Kidney epithelial cell (primary cell): ENCODE measurements at regions not wholly inside any gene's neighbourhood (a gene's known extent, or its start where the extent isn't known, plus 50 kb on each side); places are given as distances from the start of the nearest gene placed in this dataset.

Experiments used
- DNase-seq: peaks from one replicate; pipeline ENCODE4 v3.0.0-alpha.2; 2010; ENCODE audit warnings: low read depth
- H3K27me3 ChIP-seq: 2 replicates; pipeline ENCODE4 v1.6.0; 2011; ENCODE audit warnings: low read length; ENCODE audit not compliant: control insufficient read depth, insufficient read depth
- H3K36me3 ChIP-seq: 2 replicates; pipeline ENCODE4 v1.5.1; 2011; ENCODE audit warnings: low read length; ENCODE audit not compliant: control insufficient read depth, insufficient read depth
- H3K4me3 ChIP-seq: 2 replicates; pipeline ENCODE4 v1.5.1; 2011; ENCODE audit warnings: low read depth, mild to moderate bottlenecking, control low read depth, low read length
- CTCF ChIP-seq: IDR thresholded peaks from 2 replicates; pipeline ENCODE4 v1.5.1; 2011; ENCODE audit warnings: mild to moderate bottlenecking, moderate library complexity, low read length, control low read depth, inconsistent platforms; ENCODE audit not compliant: insufficient read depth, poor library complexity, severe bottlenecking

GRCh38 chr14:98290596-98290995 is 981.4 kb downstream of the BCL11B start:
- Histone ChIP-seq H3K4me3 (no peak overlapping the region), H3K27me3 (no peaks in the 10 kb centered on the region), H3K36me3 (no peaks in the 10 kb centered on the region)
- no peak for TF ChIP-seq CTCF
- peak; percentile 25 for DNase-seq

- H3K27me3 ChIP-seq, result no peaks in the 10 kb centered on the region
- no peaks in the 10 kb centered on the region for H3K36me3 ChIP-seq
- no peak for DNase-seq
- TF ChIP-seq CTCF, result no peak
- no peak overlapping the region for H3K4me3 ChIP-seq
Measured at GRCh38 chr14:98292191-98292590, 979.8 kb downstream of the BCL11B start.

GRCh38 chr14:98293576-98293975 is 978.4 kb downstream of the BCL11B start:
- Histone ChIP-seq H3K36me3 (no peaks in the 10 kb centered on the region), H3K27me3 (no peaks in the 10 kb centered on the region), H3K4me3 (no peak overlapping the region)
- no peak for TF ChIP-seq CTCF
- no peak for DNase-seq

- no peak for TF ChIP-seq CTCF
- no peak for DNase-seq
- H3K27me3 ChIP-seq, result no peaks in the 10 kb centered on the region
- no peaks in the 10 kb centered on the region for H3K36me3 ChIP-seq
- no peak overlapping the region for H3K4me3 ChIP-seq
Measured at GRCh38 chr14:98296895-98297294, 975.1 kb downstream of the BCL11B start.

DNA sequence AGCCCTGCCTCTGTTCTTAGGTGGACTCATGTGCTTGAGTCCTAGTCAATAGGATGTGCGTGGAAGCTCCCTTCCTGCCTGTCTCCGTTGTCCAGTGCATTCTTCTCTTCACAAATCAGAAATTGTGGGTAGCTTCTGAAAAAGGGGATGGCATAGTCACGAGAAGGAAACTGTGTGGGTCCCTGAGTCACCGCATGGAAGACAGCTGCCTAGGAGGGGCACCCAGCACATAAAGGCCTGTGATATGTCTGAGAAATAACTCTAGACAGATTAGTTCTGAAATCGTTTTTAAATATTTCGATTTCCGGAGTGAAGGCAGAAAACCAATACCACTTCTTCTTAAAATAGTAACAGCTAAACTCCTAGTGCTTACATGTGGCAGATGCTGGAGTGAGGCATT is 974.4 kb downstream of the BCL11B start:
- TF ChIP-seq CTCF, result no peak
- no peak for DNase-seq
- H3K27me3 ChIP-seq, result no peaks in the 10 kb centered on the region
- H3K36me3 ChIP-seq, result no peaks in the 10 kb centered on the region
- H3K4me3 ChIP-seq, result no peak overlapping the region

DNA sequence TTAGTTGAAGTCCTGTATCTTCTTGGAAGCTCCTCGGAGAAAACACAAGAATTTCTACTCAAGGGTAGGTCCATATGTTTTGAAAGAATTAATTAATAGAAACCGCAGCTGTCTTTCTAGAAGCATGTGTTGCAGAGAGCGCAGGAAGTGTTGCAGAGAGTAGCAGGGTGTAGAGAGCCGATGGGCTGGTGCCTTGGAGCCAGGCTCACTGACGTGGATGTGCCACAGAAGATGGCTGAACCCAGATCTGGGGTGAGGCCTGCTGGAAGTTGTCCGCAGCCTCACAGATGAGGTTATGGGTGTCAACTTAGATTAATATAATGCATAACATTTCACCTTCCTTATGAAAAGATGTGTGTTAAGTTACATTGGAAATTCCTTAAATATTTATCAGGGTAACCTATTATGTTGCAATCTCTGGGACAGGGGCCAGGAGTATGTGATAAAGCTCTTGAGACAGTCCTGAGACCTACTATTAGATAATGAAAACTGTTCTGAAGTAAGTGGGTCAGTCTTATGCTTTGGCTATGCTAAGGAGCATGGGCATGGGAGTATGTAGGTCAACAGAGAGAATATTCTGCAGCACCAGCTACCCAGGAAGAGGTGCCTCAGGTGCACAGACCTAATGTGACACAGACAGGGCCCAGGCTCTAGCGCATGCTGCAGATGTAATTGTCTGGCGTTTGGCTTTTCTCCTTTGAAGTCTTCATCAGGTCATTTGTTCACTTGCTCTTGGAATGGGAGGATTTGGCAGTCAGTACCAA is 973.3 kb downstream of the BCL11B start:
- no peak for TF ChIP-seq CTCF

More for the DNA sequence above, 973.3 kb downstream of the BCL11B start:
- Histone ChIP-seq H3K36me3 (no peaks in the 10 kb centered on the region), H3K4me3 (no peak overlapping the region), H3K27me3 (no peaks in the 10 kb centered on the region)
- no peak for DNase-seq
